ENCODE measurements at regions not wholly inside any gene's neighbourhood (a gene's known extent, or its start where the extent isn't known, plus 50 kb on each side); places are given as distances from the start of the nearest gene placed in this dataset.

DNA sequence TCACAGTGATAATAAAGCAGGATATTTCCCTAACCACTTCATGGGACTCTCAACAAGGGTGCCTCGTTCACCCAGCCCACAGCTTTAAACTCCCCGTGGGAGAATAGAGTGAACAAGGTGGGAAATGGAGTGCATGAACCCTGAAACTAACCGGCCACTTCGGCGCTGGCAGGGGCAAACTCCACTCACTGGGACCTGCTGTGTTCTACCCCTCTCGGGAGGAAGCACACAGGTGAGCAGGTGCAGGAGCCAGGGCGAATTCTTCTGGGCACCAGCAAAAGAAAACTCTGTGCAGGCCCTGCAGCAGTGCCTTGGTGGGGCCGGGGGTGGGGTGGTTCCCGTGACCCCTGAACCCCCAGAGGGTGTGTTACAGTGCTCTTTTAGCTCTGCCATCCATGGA, 2029.1 kb upstream of the LRRTM1 start:
- TF ChIP-seq, protein P1, sequence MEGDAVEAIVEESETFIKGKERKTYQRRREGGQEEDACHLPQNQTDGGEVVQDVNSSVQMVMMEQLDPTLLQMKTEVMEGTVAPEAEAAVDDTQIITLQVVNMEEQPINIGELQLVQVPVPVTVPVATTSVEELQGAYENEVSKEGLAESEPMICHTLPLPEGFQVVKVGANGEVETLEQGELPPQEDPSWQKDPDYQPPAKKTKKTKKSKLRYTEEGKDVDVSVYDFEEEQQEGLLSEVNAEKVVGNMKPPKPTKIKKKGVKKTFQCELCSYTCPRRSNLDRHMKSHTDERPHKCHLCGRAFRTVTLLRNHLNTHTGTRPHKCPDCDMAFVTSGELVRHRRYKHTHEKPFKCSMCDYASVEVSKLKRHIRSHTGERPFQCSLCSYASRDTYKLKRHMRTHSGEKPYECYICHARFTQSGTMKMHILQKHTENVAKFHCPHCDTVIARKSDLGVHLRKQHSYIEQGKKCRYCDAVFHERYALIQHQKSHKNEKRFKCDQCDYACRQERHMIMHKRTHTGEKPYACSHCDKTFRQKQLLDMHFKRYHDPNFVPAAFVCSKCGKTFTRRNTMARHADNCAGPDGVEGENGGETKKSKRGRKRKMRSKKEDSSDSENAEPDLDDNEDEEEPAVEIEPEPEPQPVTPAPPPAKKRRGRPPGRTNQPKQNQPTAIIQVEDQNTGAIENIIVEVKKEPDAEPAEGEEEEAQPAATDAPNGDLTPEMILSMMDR (optimal IDR thresholded peaks at IDR 0.05 in 1 of 3, IDR thresholded peaks at IDR 0.05 in 1 of 3, conservative IDR thresholded peaks at IDR 0.05 in 1 of 3; ENCODE audit: extremely low read depth in 1 of 3, insufficient read depth in 2 of 3, low read length in 3 of 3) = no peak
- TF ChIP-seq EZH2 (IDR thresholded peaks at IDR 0.05; ENCODE audit: low read length) = no peak
